Left hindlimb (tissue), 1 donor: ENCODE measurements at regions not wholly inside any gene's neighbourhood (a gene's known extent, or its start where the extent isn't known, plus 50 kb on each side); places are given as distances from the start of the nearest gene placed in this dataset.

ENCODE experiments used
- DNase-seq: peaks from one replicate; pipeline ENCODE4 v3.0.0-alpha.2; 2018

- no peak for DNase-seq
Observed at GRCh38 chr15:79230766-79231165, 51.8 kb upstream of the ANKRD34C start.

GRCh38 chr15:79222808-79223207 is 59.7 kb upstream of the ANKRD34C start:
- DNase-seq = no peak

GRCh38 chr15:79221696-79222095 is 60.8 kb upstream of the ANKRD34C start:
- no peak for DNase-seq

- DNase-seq = no peak
Observed at GRCh38 chr15:79219393-79220056, 63.0 kb upstream of the ANKRD34C start.

GRCh38 chr15:79218588-79219200 is 63.8 kb upstream of the ANKRD34C start:
- DNase-seq = no peak

- no peak for DNase-seq
Observed at GRCh38 chr15:79213650-79214049, 68.9 kb upstream of the ANKRD34C start.

- DNase-seq = no peak
Observed at GRCh38 chr15:79212589-79213157, 69.8 kb upstream of the ANKRD34C start.

- no peak for DNase-seq
Observed at GRCh38 chr15:79211481-79211880, 71.0 kb upstream of the ANKRD34C start.

- DNase-seq = no peak
Observed at GRCh38 chr15:79209690-79210089, 72.8 kb upstream of the ANKRD34C start.

GRCh38 chr15:79209116-79209515 is 73.4 kb upstream of the ANKRD34C start:
- no peak for DNase-seq

GRCh38 chr15:79208179-79208578 is 74.3 kb upstream of the ANKRD34C start:
- DNase-seq = no peak

GRCh38 chr15:79206940-79207339 is 75.6 kb upstream of the ANKRD34C start:
- DNase-seq = no peak

GRCh38 chr15:79204886-79205675 is 77.4 kb upstream of the ANKRD34C start:
- DNase-seq = no peak

GRCh38 chr15:79198461-79198860 is 84.1 kb upstream of the ANKRD34C start:
- no peak for DNase-seq

GRCh38 chr15:79197285-79197684 is 85.2 kb upstream of the ANKRD34C start:
- no peak for DNase-seq

GRCh38 chr15:79195802-79196201 is 86.7 kb upstream of the ANKRD34C start:
- DNase-seq = no peak

- DNase-seq = no peak
Observed at GRCh38 chr15:79195239-79195638, 87.3 kb upstream of the ANKRD34C start.

- no peak for DNase-seq
Observed at GRCh38 chr15:79194386-79194785, 88.1 kb upstream of the ANKRD34C start.

- no peak for DNase-seq
Observed at GRCh38 chr15:79193549-79193948, 89.0 kb upstream of the ANKRD34C start.

GRCh38 chr15:79193103-79193502 is 89.4 kb upstream of the ANKRD34C start:
- no peak for DNase-seq

GRCh38 chr15:79192462-79193036 is 90.0 kb upstream of the ANKRD34C start:
- DNase-seq = no peak

- no peak for DNase-seq
Observed at GRCh38 chr15:79190093-79190492, 92.4 kb upstream of the ANKRD34C start.

GRCh38 chr15:79186616-79187015 is 95.9 kb upstream of the ANKRD34C start:
- DNase-seq = no peak
